DOHH2 (cell line): ENCODE measurements at regions not wholly inside any gene's neighbourhood (a gene's known extent, or its start where the extent isn't known, plus 50 kb on each side); places are given as distances from the start of the nearest gene placed in this dataset.

Source experiments
- H3F3A ChIP-seq: fragments of 200-600 bp; sonication (generic), shearing (Covaris generic); 2 replicates; pipeline ENCODE4 v1.6.0; 2016; ENCODE audit warnings: antibody characterized with exemption, mild to moderate bottlenecking; ENCODE audit not compliant: control insufficient read depth, insufficient read depth
- H3K27ac ChIP-seq: fragments of 200-600 bp; sonication (generic); 2 replicates; pipeline ENCODE4 v1.5.1; 2014; ENCODE audit warnings: low read depth, mild to moderate bottlenecking, low read length, moderate library complexity
- H3K27me3 ChIP-seq: fragments of 200-600 bp; sonication (generic); 2 replicates; pipeline ENCODE4 v1.6.1; 2014; ENCODE audit warnings: mild to moderate bottlenecking, low read length, mixed read lengths; ENCODE audit not compliant: control insufficient read depth
- H3K36me3 ChIP-seq: fragments of 200-600 bp; sonication (generic); 2 replicates; pipeline ENCODE4 v1.6.1; 2014; ENCODE audit warnings: mild to moderate bottlenecking, low read length, moderate library complexity, mixed read lengths; ENCODE audit not compliant: control insufficient read depth
- H3K4me1 ChIP-seq: fragments of 200-600 bp; sonication (generic); 2 replicates; pipeline ENCODE4 v1.6.1; 2014; ENCODE audit warnings: mild to moderate bottlenecking, low read length, mixed read lengths; ENCODE audit not compliant: control insufficient read depth
- H3K4me2 ChIP-seq: fragments of 200-600 bp; sonication (generic); 2 replicates; pipeline ENCODE4 v1.6.0; 2014; ENCODE audit warnings: mild to moderate bottlenecking, low read length, moderate library complexity
- H3K4me3 ChIP-seq: fragments of 200-600 bp; sonication (generic); 2 replicates; pipeline ENCODE4 v1.5.1; 2014; ENCODE audit warnings: mild to moderate bottlenecking, low read length, mixed read lengths
- H3K79me2 ChIP-seq: fragments of 200-600 bp; sonication (generic); 2 replicates; pipeline ENCODE4 v1.6.1; 2014; ENCODE audit warnings: mild to moderate bottlenecking, low read length, mixed read lengths; ENCODE audit not compliant: control insufficient read depth
- H3K9me2 ChIP-seq: fragments of 200-600 bp; sonication (generic); replicated peaks from 2 replicates; pipeline ENCODE4 v1.6.1; 2014; ENCODE audit warnings: mild to moderate bottlenecking, low read length, mixed read lengths; ENCODE audit not compliant: control insufficient read depth
- H3K9me3 ChIP-seq: fragments of 200-600 bp; sonication (generic); 2 replicates; pipeline ENCODE4 v1.6.1; 2014; ENCODE audit warnings: antibody characterized with exemption, low read length, mixed read lengths; ENCODE audit not compliant: control insufficient read depth, insufficient read depth
- H4K20me1 ChIP-seq: fragments of 200-600 bp; sonication (generic); 2 replicates; pipeline ENCODE4 v1.6.0; 2014; ENCODE audit warnings: low read depth, mild to moderate bottlenecking, antibody characterized with exemption, low read length, moderate library complexity; ENCODE audit not compliant: control insufficient read depth, insufficient read depth
- EZH2phosphoT487 ChIP-seq: fragments of 200-600 bp; sonication (generic); IDR thresholded peaks from 2 replicates; pipeline ENCODE4 v1.6.1; 2017; ENCODE audit warnings: borderline replicate concordance, mild to moderate bottlenecking, antibody characterized with exemption, low read length, moderate library complexity, mixed read lengths
- TF ChIP-seq, protein P1 (sequence below): fragments of 200-600 bp; sonication (generic); IDR thresholded peaks from one replicate; pipeline ENCODE4 v1.5.1; 2014; ENCODE audit warnings: antibody characterized with exemption, mild to moderate bottlenecking, low read depth, low read length; ENCODE audit not compliant: poor library complexity, severe bottlenecking

DNA sequence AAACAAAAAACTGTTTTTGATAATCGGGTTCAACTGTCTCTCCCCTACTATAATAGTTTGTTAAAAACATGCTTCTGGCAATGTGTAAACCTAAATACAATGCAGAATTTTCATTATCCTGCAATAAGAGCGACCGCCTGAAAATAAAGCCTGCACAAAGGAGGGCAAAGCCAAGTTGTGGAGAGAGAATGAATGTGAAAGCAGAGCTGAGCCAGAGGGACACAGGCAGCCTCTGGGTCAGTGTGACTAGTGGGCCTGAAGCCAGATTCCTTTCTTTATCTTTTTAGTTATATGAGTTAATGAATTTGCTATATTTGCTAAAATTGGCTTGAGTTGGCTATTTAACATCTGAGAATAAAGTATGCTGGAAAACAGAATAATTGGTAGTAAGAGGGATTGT is 615.2 kb downstream of the PLA2G4A start:
- no peak for TF ChIP-seq EZH2phosphoT487
- H3K36me3 ChIP-seq = no peaks in the 10 kb centered on the region
- no peak overlapping the region for H3K4me3 ChIP-seq
- H3K4me2 ChIP-seq = no peak overlapping the region
- no peaks in the 10 kb centered on the region for H3K79me2 ChIP-seq
- H4K20me1 ChIP-seq = no peaks in the 10 kb centered on the region
- no peak overlapping the region for H3K27ac ChIP-seq
- no peaks in the 10 kb centered on the region for H3K9me2 ChIP-seq
- H3K9me3 ChIP-seq = no peaks in the 10 kb centered on the region
- no peaks in the 10 kb centered on the region for H3K4me1 ChIP-seq
- H3F3A ChIP-seq = no peaks in the 10 kb centered on the region
- no peaks in the 10 kb centered on the region for H3K27me3 ChIP-seq

DNA sequence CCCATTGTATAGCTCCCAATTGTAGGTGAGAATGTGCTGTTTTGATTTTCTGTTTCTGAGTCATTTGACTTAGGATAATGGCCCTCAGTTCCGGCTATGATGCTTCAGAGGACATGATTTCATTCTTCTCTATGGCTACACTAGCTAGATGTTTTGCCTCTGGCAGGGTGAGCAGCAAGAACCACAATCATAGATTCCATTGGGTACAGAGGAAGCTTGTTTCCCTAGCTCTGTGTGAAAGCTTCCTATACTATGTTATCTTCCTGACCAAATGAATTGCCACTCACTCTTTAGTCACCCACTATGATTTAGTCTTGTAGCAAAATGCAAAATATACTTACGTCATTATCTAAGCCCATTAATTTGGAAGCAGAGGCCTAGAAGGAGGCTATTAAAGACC is 616.3 kb downstream of the PLA2G4A start:
- H3K4me1 ChIP-seq = no peaks in the 10 kb centered on the region
- TF ChIP-seq EZH2phosphoT487 = no peak
- TF ChIP-seq, protein P1, sequence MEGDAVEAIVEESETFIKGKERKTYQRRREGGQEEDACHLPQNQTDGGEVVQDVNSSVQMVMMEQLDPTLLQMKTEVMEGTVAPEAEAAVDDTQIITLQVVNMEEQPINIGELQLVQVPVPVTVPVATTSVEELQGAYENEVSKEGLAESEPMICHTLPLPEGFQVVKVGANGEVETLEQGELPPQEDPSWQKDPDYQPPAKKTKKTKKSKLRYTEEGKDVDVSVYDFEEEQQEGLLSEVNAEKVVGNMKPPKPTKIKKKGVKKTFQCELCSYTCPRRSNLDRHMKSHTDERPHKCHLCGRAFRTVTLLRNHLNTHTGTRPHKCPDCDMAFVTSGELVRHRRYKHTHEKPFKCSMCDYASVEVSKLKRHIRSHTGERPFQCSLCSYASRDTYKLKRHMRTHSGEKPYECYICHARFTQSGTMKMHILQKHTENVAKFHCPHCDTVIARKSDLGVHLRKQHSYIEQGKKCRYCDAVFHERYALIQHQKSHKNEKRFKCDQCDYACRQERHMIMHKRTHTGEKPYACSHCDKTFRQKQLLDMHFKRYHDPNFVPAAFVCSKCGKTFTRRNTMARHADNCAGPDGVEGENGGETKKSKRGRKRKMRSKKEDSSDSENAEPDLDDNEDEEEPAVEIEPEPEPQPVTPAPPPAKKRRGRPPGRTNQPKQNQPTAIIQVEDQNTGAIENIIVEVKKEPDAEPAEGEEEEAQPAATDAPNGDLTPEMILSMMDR = no peak

DNA sequence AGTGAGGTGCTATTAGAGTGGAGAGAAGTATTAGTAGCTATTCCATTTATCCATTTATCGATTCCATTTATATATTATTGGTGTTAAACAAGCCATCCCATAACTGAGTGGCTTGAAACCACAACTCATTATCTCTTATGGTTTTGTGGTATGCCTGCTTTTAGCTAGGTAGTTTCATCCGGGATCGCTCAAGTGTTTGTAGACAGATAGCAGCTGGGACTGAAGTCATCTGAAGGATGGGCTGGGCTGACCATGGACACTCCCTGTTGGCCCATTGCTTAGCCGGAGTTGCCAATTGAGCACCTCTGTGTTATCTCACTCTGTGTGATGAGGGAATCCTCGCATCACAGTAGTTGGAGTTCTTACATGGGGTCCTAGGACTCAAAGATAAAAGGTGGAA is 622.5 kb downstream of the PLA2G4A start:
- no peak overlapping the region for H3K4me3 ChIP-seq
- H3K4me2 ChIP-seq = no peak overlapping the region
- H3K36me3 ChIP-seq = no peaks in the 10 kb centered on the region
- H4K20me1 ChIP-seq = no peaks in the 10 kb centered on the region
- H3K4me1 ChIP-seq = no peaks in the 10 kb centered on the region
- H3K27me3 ChIP-seq = no peaks in the 10 kb centered on the region
- H3K79me2 ChIP-seq = no peaks in the 10 kb centered on the region
- TF ChIP-seq, protein P1 = no peak
- no peak for TF ChIP-seq EZH2phosphoT487
- H3F3A ChIP-seq = no peaks in the 10 kb centered on the region
- no peaks in the 10 kb centered on the region for H3K9me3 ChIP-seq
- H3K27ac ChIP-seq = no peak overlapping the region
- no peaks in the 10 kb centered on the region for H3K9me2 ChIP-seq

More for the DNA sequence above, 616.3 kb downstream of the PLA2G4A start:
- no peaks in the 10 kb centered on the region for H3K27me3 ChIP-seq
- no peaks in the 10 kb centered on the region for H3F3A ChIP-seq
- H3K36me3 ChIP-seq = no peaks in the 10 kb centered on the region
- no peaks in the 10 kb centered on the region for H3K9me3 ChIP-seq
- no peaks in the 10 kb centered on the region for H3K9me2 ChIP-seq
- H4K20me1 ChIP-seq = no peaks in the 10 kb centered on the region
- H3K79me2 ChIP-seq = no peaks in the 10 kb centered on the region
- no peak overlapping the region for H3K4me3 ChIP-seq
- no peak overlapping the region for H3K27ac ChIP-seq
- no peak overlapping the region for H3K4me2 ChIP-seq

DNA sequence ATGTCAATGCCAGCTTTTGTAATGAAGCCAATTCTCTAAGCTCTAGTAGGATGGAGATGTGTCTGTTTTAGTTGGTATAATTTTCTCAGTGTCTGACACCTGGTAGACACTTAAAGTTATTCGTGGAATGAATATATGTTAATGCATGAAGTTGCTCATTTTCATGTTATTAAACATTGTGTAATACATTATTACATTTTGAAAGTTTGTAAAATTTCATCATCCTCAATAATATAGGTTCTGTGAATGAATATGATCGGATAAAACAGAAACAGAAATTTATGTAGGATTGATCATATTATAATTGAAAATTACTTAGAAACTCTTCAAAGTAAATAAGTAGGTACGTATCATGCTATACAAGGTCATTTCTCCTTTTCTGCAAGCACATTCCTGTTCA is 625.3 kb downstream of the PLA2G4A start:
- TF ChIP-seq EZH2phosphoT487 = no peak
- TF ChIP-seq, protein P1 = no peak
- H3K9me3 ChIP-seq = no peaks in the 10 kb centered on the region
- no peaks in the 10 kb centered on the region for H3F3A ChIP-seq
- H3K9me2 ChIP-seq = no peaks in the 10 kb centered on the region
- H4K20me1 ChIP-seq = no peaks in the 10 kb centered on the region
- no peak overlapping the region for H3K4me3 ChIP-seq
- no peak overlapping the region for H3K27ac ChIP-seq
- H3K36me3 ChIP-seq = no peaks in the 10 kb centered on the region
- no peak overlapping the region for H3K4me2 ChIP-seq
- no peaks in the 10 kb centered on the region for H3K79me2 ChIP-seq
- no peaks in the 10 kb centered on the region for H3K4me1 ChIP-seq
- H3K27me3 ChIP-seq = no peaks in the 10 kb centered on the region
